ENCODE measurements at regions not wholly inside any gene's neighbourhood (a gene's known extent, or its start where the extent isn't known, plus 50 kb on each side); places are given as distances from the start of the nearest gene placed in this dataset.

- Histone ChIP-seq H3K4me3 (ENCODE audit: low read length) (no peak overlapping the region), H3K4me1 (ENCODE audit: control insufficient read depth, insufficient read depth, low read length) (no peaks in the 10 kb centered on the region), H3K9me3 (replicated peaks; ENCODE audit: low read length) (no peaks in the 10 kb centered on the region), H3K4me2 (ENCODE audit: low read length) (no peak overlapping the region), H3K27me3 (ENCODE audit: control insufficient read depth, insufficient read depth, low read length) (no peaks in the 10 kb centered on the region), H3K36me3 (ENCODE audit: insufficient read depth, low read length) (no peaks in the 10 kb centered on the region), H3K9ac (ENCODE audit: low read depth, low read length) (no peak overlapping the region)
Measured at GRCh38 chr21:18902660-18903059, 499.1 kb upstream of the TMPRSS15 start.

GRCh38 chr21:18907076-18907475 lies 503.5 kb upstream of the TMPRSS15 start:
- Histone ChIP-seq H3K4me3 (ENCODE audit: low read length) (no peak overlapping the region), H3K9me3 (replicated peaks; ENCODE audit: low read length) (no peaks in the 10 kb centered on the region), H3K9ac (ENCODE audit: low read depth, low read length) (no peak overlapping the region), H3K36me3 (ENCODE audit: insufficient read depth, low read length) (no peaks in the 10 kb centered on the region), H3K27me3 (ENCODE audit: control insufficient read depth, insufficient read depth, low read length) (no peaks in the 10 kb centered on the region), H3K4me2 (ENCODE audit: low read length) (no peak overlapping the region), H3K4me1 (ENCODE audit: control insufficient read depth, insufficient read depth, low read length) (no peaks in the 10 kb centered on the region)

- H3K9ac ChIP-seq (ENCODE audit: low read depth, low read length) = no peak overlapping the region
- H3K4me1 ChIP-seq (ENCODE audit: control insufficient read depth, insufficient read depth, low read length) = no peaks in the 10 kb centered on the region
- H3K4me3 ChIP-seq (ENCODE audit: low read length) = no peak overlapping the region
- peaks cover 4% of the 10 kb centered on the region for H3K9me3 ChIP-seq (replicated peaks; ENCODE audit: low read length)
- no peaks in the 10 kb centered on the region for H3K27me3 ChIP-seq (ENCODE audit: control insufficient read depth, insufficient read depth, low read length)
- H3K4me2 ChIP-seq (ENCODE audit: low read length) = no peak overlapping the region
- no peaks in the 10 kb centered on the region for H3K36me3 ChIP-seq (ENCODE audit: insufficient read depth, low read length)
Measured at GRCh38 chr21:18908641-18909040, 505.1 kb upstream of the TMPRSS15 start.

GRCh38 chr21:18913914-18914313 lies 510.3 kb upstream of the TMPRSS15 start:
- no peak overlapping the region for H3K4me2 ChIP-seq (ENCODE audit: low read length)
- no peaks in the 10 kb centered on the region for H3K4me1 ChIP-seq (ENCODE audit: control insufficient read depth, insufficient read depth, low read length)
- H3K9me3 ChIP-seq (replicated peaks; ENCODE audit: low read length) = peaks cover 4% of the 10 kb centered on the region
- no peak overlapping the region for H3K4me3 ChIP-seq (ENCODE audit: low read length)
- no peak overlapping the region for H3K9ac ChIP-seq (ENCODE audit: low read depth, low read length)
- no peaks in the 10 kb centered on the region for H3K36me3 ChIP-seq (ENCODE audit: insufficient read depth, low read length)
- no peaks in the 10 kb centered on the region for H3K27me3 ChIP-seq (ENCODE audit: control insufficient read depth, insufficient read depth, low read length)

- no peaks in the 10 kb centered on the region for H3K27me3 ChIP-seq (ENCODE audit: control insufficient read depth, insufficient read depth, low read length)
- H3K9me3 ChIP-seq (replicated peaks; ENCODE audit: low read length) = peaks cover 4% of the 10 kb centered on the region
Measured at GRCh38 chr21:18914570-18914969, 511.0 kb upstream of the TMPRSS15 start.

GRCh38 chr21:18917622-18918021 lies 514.0 kb upstream of the TMPRSS15 start:
- Histone ChIP-seq H3K9ac (ENCODE audit: low read depth, low read length) (no peak overlapping the region), H3K36me3 (ENCODE audit: insufficient read depth, low read length) (no peaks in the 10 kb centered on the region), H3K9me3 (replicated peaks; ENCODE audit: low read length) (peaks cover 5% of the 10 kb centered on the region), H3K27me3 (ENCODE audit: control insufficient read depth, insufficient read depth, low read length) (no peaks in the 10 kb centered on the region), H3K4me3 (ENCODE audit: low read length) (no peak overlapping the region), H3K4me1 (ENCODE audit: control insufficient read depth, insufficient read depth, low read length) (no peaks in the 10 kb centered on the region), H3K4me2 (ENCODE audit: low read length) (no peak overlapping the region)

More at GRCh38 chr21:18914570-18914969, 511.0 kb upstream of the TMPRSS15 start:
- no peak overlapping the region for H3K9ac ChIP-seq (ENCODE audit: low read depth, low read length)
- H3K4me1 ChIP-seq (ENCODE audit: control insufficient read depth, insufficient read depth, low read length) = no peaks in the 10 kb centered on the region
- H3K4me2 ChIP-seq (ENCODE audit: low read length) = no peak overlapping the region
- H3K4me3 ChIP-seq (ENCODE audit: low read length) = no peak overlapping the region
- no peaks in the 10 kb centered on the region for H3K36me3 ChIP-seq (ENCODE audit: insufficient read depth, low read length)

- no peak overlapping the region for H3K9ac ChIP-seq (ENCODE audit: low read depth, low read length)
- H3K4me1 ChIP-seq (ENCODE audit: control insufficient read depth, insufficient read depth, low read length) = no peaks in the 10 kb centered on the region
- no peak overlapping the region for H3K4me2 ChIP-seq (ENCODE audit: low read length)
- no peaks in the 10 kb centered on the region for H3K36me3 ChIP-seq (ENCODE audit: insufficient read depth, low read length)
- no peaks in the 10 kb centered on the region for H3K9me3 ChIP-seq (replicated peaks; ENCODE audit: low read length)
- H3K4me3 ChIP-seq (ENCODE audit: low read length) = no peak overlapping the region
- no peaks in the 10 kb centered on the region for H3K27me3 ChIP-seq (ENCODE audit: control insufficient read depth, insufficient read depth, low read length)
Measured at GRCh38 chr21:18931237-18931636, 527.7 kb upstream of the TMPRSS15 start.

GRCh38 chr21:18937337-18937736 lies 533.8 kb upstream of the TMPRSS15 start:
- no peak overlapping the region for H3K9ac ChIP-seq (ENCODE audit: low read depth, low read length)
- no peaks in the 10 kb centered on the region for H3K4me1 ChIP-seq (ENCODE audit: control insufficient read depth, insufficient read depth, low read length)
- H3K4me3 ChIP-seq (ENCODE audit: low read length) = no peak overlapping the region
- H3K27me3 ChIP-seq (ENCODE audit: control insufficient read depth, insufficient read depth, low read length) = no peaks in the 10 kb centered on the region
- H3K4me2 ChIP-seq (ENCODE audit: low read length) = no peak overlapping the region
- H3K36me3 ChIP-seq (ENCODE audit: insufficient read depth, low read length) = no peaks in the 10 kb centered on the region
- peaks cover 4% of the 10 kb centered on the region for H3K9me3 ChIP-seq (replicated peaks; ENCODE audit: low read length)

GRCh38 chr21:18940791-18941190 lies 537.2 kb upstream of the TMPRSS15 start:
- no peak overlapping the region for H3K4me3 ChIP-seq (ENCODE audit: low read length)
- no peak overlapping the region for H3K4me2 ChIP-seq (ENCODE audit: low read length)
- no peaks in the 10 kb centered on the region for H3K4me1 ChIP-seq (ENCODE audit: control insufficient read depth, insufficient read depth, low read length)
- H3K27me3 ChIP-seq (ENCODE audit: control insufficient read depth, insufficient read depth, low read length) = no peaks in the 10 kb centered on the region
- H3K9me3 ChIP-seq (replicated peaks; ENCODE audit: low read length) = peaks cover 4% of the 10 kb centered on the region
- no peaks in the 10 kb centered on the region for H3K36me3 ChIP-seq (ENCODE audit: insufficient read depth, low read length)
- no peak overlapping the region for H3K9ac ChIP-seq (ENCODE audit: low read depth, low read length)

GRCh38 chr21:18950045-18950740 lies 546.6 kb upstream of the TMPRSS15 start:
- H3K9me3 ChIP-seq (replicated peaks; ENCODE audit: low read length) = peaks cover 8% of the 10 kb centered on the region
- H3K27me3 ChIP-seq (ENCODE audit: control insufficient read depth, insufficient read depth, low read length) = no peaks in the 10 kb centered on the region
- no peak overlapping the region for H3K9ac ChIP-seq (ENCODE audit: low read depth, low read length)
- no peaks in the 10 kb centered on the region for H3K36me3 ChIP-seq (ENCODE audit: insufficient read depth, low read length)
- H3K4me3 ChIP-seq (ENCODE audit: low read length) = no peak overlapping the region
- H3K4me1 ChIP-seq (ENCODE audit: control insufficient read depth, insufficient read depth, low read length) = no peaks in the 10 kb centered on the region
- no peak overlapping the region for H3K4me2 ChIP-seq (ENCODE audit: low read length)

GRCh38 chr21:18951271-18952038 lies 547.9 kb upstream of the TMPRSS15 start:
- H3K4me2 ChIP-seq (ENCODE audit: low read length) = no peak overlapping the region
- peaks cover 8% of the 10 kb centered on the region for H3K9me3 ChIP-seq (replicated peaks; ENCODE audit: low read length)
- H3K27me3 ChIP-seq (ENCODE audit: control insufficient read depth, insufficient read depth, low read length) = no peaks in the 10 kb centered on the region
- no peaks in the 10 kb centered on the region for H3K4me1 ChIP-seq (ENCODE audit: control insufficient read depth, insufficient read depth, low read length)
- no peak overlapping the region for H3K4me3 ChIP-seq (ENCODE audit: low read length)
- no peaks in the 10 kb centered on the region for H3K36me3 ChIP-seq (ENCODE audit: insufficient read depth, low read length)
- no peak overlapping the region for H3K9ac ChIP-seq (ENCODE audit: low read depth, low read length)

GRCh38 chr21:18954441-18954844 lies 550.9 kb upstream of the TMPRSS15 start:
- Histone ChIP-seq H3K4me3 (ENCODE audit: low read length) (no peak overlapping the region), H3K4me1 (ENCODE audit: control insufficient read depth, insufficient read depth, low read length) (no peaks in the 10 kb centered on the region), H3K4me2 (ENCODE audit: low read length) (no peak overlapping the region), H3K9ac (ENCODE audit: low read depth, low read length) (no peak overlapping the region), H3K9me3 (replicated peaks; ENCODE audit: low read length) (peaks cover 8% of the 10 kb centered on the region), H3K36me3 (ENCODE audit: insufficient read depth, low read length) (no peaks in the 10 kb centered on the region), H3K27me3 (ENCODE audit: control insufficient read depth, insufficient read depth, low read length) (no peaks in the 10 kb centered on the region)

Measured in skeletal muscle satellite cell (primary cell).